ENCODE measurements at regions not wholly inside any gene's neighbourhood (a gene's known extent, or its start where the extent isn't known, plus 50 kb on each side); places are given as distances from the start of the nearest gene placed in this dataset.

DNA sequence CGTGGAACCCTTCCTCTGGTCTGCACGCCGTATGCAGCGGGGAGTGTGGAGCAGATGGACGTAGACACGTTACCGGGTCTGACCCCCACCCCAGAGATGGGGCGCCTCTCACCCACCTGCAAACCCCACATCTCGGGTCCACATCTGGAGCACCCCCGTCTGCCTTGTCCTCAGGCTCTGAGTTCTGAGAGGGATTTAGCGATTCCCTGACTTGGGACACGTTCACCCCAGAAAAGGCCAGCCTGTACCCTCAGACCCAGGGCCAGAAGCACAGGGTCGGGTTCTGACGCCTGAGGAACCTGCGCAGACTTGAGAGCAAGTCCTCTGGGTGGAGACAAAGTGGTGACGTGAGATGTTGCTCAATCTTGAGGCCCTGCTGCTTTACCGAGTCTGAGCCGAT is 1138.5 kb downstream of the BRD1 start:
- TF ChIP-seq POLR2A (IDR thresholded peaks at IDR 0.05) (no peak), CTCF (IDR thresholded peaks at IDR 0.05) (no peak)
- intact Hi-C loops (cut with DNase I): no loop called here
- Histone ChIP-seq H3K4me1 (replicated peaks in 1 of 2) (peaks cover 0 to 6% of the 10 kb centered on the region in 2 donors), H3K36me3 (replicated peaks in 1 of 2) (no peaks in the 10 kb centered on the region), H3K4me3 (no peak overlapping the region), H3K27ac (no peak overlapping the region), H3K9me3 (replicated peaks in 1 of 3) (no peaks in the 10 kb centered on the region), H3K27me3 (no peaks in the 10 kb centered on the region)
- WGBS, 4 donors: 87 to 91% (median 89%) methylated on average over 13 to 18 of the region's 18 CpGs
- DNase-seq: no peak

DNA sequence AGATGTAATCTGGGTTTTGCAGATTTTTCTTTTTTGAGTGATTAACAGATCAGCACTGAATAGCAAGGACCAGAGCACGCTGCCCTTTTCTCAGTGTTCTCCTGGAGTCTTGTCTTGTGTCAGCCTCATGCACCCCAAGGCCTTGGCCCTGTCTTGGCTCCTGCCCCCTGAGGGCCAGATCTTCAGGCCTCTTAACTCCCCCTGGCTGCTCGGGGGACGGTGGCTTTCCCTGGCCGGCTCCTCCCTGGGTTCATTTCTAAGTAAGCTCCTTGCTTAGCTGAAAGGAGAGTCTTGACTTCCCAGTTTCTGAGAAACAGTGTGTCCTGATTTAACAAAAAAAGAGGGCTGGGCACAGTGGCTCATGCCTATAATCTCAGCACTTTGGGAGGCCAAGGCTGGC is 1139.3 kb downstream of the BRD1 start:
- H3K4me3 ChIP-seq: no peak overlapping the region
- TF ChIP-seq CTCF (IDR thresholded peaks at IDR 0.05) (no peak), POLR2A (IDR thresholded peaks at IDR 0.05) (no peak)
- peaks cover 0 to 6% of the 10 kb centered on the region in 2 donors for H3K4me1 ChIP-seq (replicated peaks in 1 of 2)
- intact Hi-C loops (cut with DNase I): no loop called here
- H3K27ac ChIP-seq: no peak overlapping the region
- H3K27me3 ChIP-seq: no peaks in the 10 kb centered on the region
- DNase-seq: no peak
- H3K36me3 ChIP-seq (replicated peaks in 1 of 2): no peaks in the 10 kb centered on the region
- WGBS, 4 donors: 76 to 94% (median 82%) methylated on average over 3 to 4 of the region's 4 CpGs
- no peaks in the 10 kb centered on the region for H3K9me3 ChIP-seq (replicated peaks in 1 of 3)

GRCh38 chr22:48687606-48688005 is 1140.1 kb downstream of the BRD1 start:
- intact Hi-C loops (cut with DNase I): no loop called here
- no peak overlapping the region for H3K4me3 ChIP-seq
- H3K9me3 ChIP-seq (replicated peaks in 1 of 3): no peaks in the 10 kb centered on the region
- peaks cover 0 to 2% of the 10 kb centered on the region in 2 donors for H3K4me1 ChIP-seq (replicated peaks in 1 of 2)
- H3K27ac ChIP-seq: no peak overlapping the region
- H3K36me3 ChIP-seq (replicated peaks in 1 of 2): no peaks in the 10 kb centered on the region
- TF ChIP-seq POLR2A (IDR thresholded peaks at IDR 0.05) (no peak), CTCF (IDR thresholded peaks at IDR 0.05) (no peak)
- 81 to 88% (median 84%) methylated on average over 6 of the region's 6 CpGs for WGBS, 4 donors
- H3K27me3 ChIP-seq: no peaks in the 10 kb centered on the region
- no peak for DNase-seq

DNA sequence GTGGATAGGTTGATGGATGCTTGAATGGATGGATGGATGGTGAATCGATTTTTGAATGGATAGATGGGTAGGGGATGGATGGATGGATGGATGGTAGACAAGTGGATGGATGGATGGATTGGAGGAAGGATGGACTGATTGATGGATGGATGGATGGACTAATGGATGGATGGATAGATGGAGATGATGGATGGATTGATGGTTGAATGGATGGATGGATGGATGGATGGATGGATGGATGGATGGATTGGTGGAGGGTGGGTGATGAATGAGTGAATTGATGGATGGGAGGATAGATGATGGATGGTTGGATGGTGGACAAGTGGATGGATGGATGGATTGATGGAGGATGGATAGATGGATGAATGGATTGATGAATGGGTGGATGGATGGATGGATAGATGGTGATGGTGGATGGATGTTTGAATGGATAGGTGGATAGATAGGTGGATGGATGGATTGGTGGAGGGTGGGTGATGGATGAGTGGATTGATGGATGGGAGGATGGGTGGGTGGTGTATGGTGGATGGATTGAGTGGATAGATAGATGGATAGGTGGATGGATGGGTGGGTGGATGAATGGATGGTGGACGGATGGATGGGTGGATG is 1140.9 kb downstream of the BRD1 start:
- intact Hi-C loops (cut with DNase I): no loop called here
- Histone ChIP-seq H3K27me3 (no peaks in the 10 kb centered on the region), H3K4me1 (replicated peaks in 1 of 2) (no peaks in the 10 kb centered on the region), H3K4me3 (no peak overlapping the region), H3K27ac (no peak overlapping the region), H3K36me3 (replicated peaks in 1 of 2) (no peaks in the 10 kb centered on the region), H3K9me3 (replicated peaks in 1 of 3) (no peaks in the 10 kb centered on the region)
- no peak for DNase-seq
- WGBS, 4 donors: 74 to 87% (median 82%) methylated on average over 2 of the region's 2 CpGs
- no peak for TF ChIP-seq POLR2A (IDR thresholded peaks at IDR 0.05)
- TF ChIP-seq CTCF (IDR thresholded peaks at IDR 0.05): no peak

All from adrenal gland (tissue), 9 donors.